ENCODE measurements at regions not wholly inside any gene's neighbourhood (a gene's known extent, or its start where the extent isn't known, plus 50 kb on each side); places are given as distances from the start of the nearest gene placed in this dataset.

- TF ChIP-seq CTCF (IDR thresholded peaks at IDR 0.05): no peak
These were observed 222.8 kb downstream of the SOX11 start for GRCh38 chr2:5914811-5915611.

- peak; percentile 65 for TF ChIP-seq CTCF (IDR thresholded peaks at IDR 0.05)
These were observed 223.7 kb downstream of the SOX11 start for GRCh38 chr2:5915881-5916310.

- no peak for TF ChIP-seq CTCF (IDR thresholded peaks at IDR 0.05)
These were observed 229.0 kb downstream of the SOX11 start for GRCh38 chr2:5921081-5921642.

- no peak for TF ChIP-seq CTCF (IDR thresholded peaks at IDR 0.05)
These were observed 232.1 kb downstream of the SOX11 start for GRCh38 chr2:5923957-5924945.

GRCh38 chr2:5925604-5926003, 233.4 kb downstream of the SOX11 start:
- TF ChIP-seq CTCF (IDR thresholded peaks at IDR 0.05): no peak

- TF ChIP-seq CTCF (IDR thresholded peaks at IDR 0.05): no peak
These were observed 234.8 kb downstream of the SOX11 start for GRCh38 chr2:5926871-5927512.

Data from LNCAP (cell line).